ENCODE measurements at regions not wholly inside any gene's neighbourhood (a gene's known extent, or its start where the extent isn't known, plus 50 kb on each side); places are given as distances from the start of the nearest gene placed in this dataset.

GRCh38 chr4:58491620-58492019 lies 1381.4 kb upstream of the IGFBP7 start:
- Histone ChIP-seq H3K4me1 (ENCODE audit: control insufficient read depth, insufficient read depth, low read length) (no peaks in the 10 kb centered on the region), H3K4me2 (ENCODE audit: low read length) (no peak overlapping the region), H3K9me3 (replicated peaks; ENCODE audit: low read length) (no peaks in the 10 kb centered on the region), H3K27me3 (ENCODE audit: control insufficient read depth, insufficient read depth, low read length) (no peaks in the 10 kb centered on the region), H3K9ac (ENCODE audit: low read depth, low read length) (no peak overlapping the region), H3K36me3 (ENCODE audit: insufficient read depth, low read length) (no peaks in the 10 kb centered on the region), H3K4me3 (ENCODE audit: low read length) (no peak overlapping the region)

- Histone ChIP-seq H3K9me3 (replicated peaks; ENCODE audit: low read length) (no peaks in the 10 kb centered on the region), H3K36me3 (ENCODE audit: insufficient read depth, low read length) (no peaks in the 10 kb centered on the region), H3K27me3 (ENCODE audit: control insufficient read depth, insufficient read depth, low read length) (no peaks in the 10 kb centered on the region), H3K4me1 (ENCODE audit: control insufficient read depth, insufficient read depth, low read length) (no peaks in the 10 kb centered on the region), H3K4me3 (ENCODE audit: low read length) (no peak overlapping the region), H3K9ac (ENCODE audit: low read depth, low read length) (no peak overlapping the region), H3K4me2 (ENCODE audit: low read length) (no peak overlapping the region)
Measured at GRCh38 chr4:58477950-58478349, 1367.8 kb upstream of the IGFBP7 start.

GRCh38 chr4:58477513-58477912 lies 1367.3 kb upstream of the IGFBP7 start:
- H3K27me3 ChIP-seq (ENCODE audit: control insufficient read depth, insufficient read depth, low read length), result no peaks in the 10 kb centered on the region
- H3K4me2 ChIP-seq (ENCODE audit: low read length), result no peak overlapping the region
- H3K4me3 ChIP-seq (ENCODE audit: low read length), result no peak overlapping the region
- H3K36me3 ChIP-seq (ENCODE audit: insufficient read depth, low read length), result no peaks in the 10 kb centered on the region
- no peaks in the 10 kb centered on the region for H3K4me1 ChIP-seq (ENCODE audit: control insufficient read depth, insufficient read depth, low read length)
- H3K9me3 ChIP-seq (replicated peaks; ENCODE audit: low read length), result no peaks in the 10 kb centered on the region
- no peak overlapping the region for H3K9ac ChIP-seq (ENCODE audit: low read depth, low read length)

GRCh38 chr4:58475097-58475496 lies 1364.9 kb upstream of the IGFBP7 start:
- Histone ChIP-seq H3K9me3 (replicated peaks; ENCODE audit: low read length) (no peaks in the 10 kb centered on the region), H3K4me2 (ENCODE audit: low read length) (no peak overlapping the region), H3K4me1 (ENCODE audit: control insufficient read depth, insufficient read depth, low read length) (no peaks in the 10 kb centered on the region), H3K36me3 (ENCODE audit: insufficient read depth, low read length) (no peaks in the 10 kb centered on the region), H3K9ac (ENCODE audit: low read depth, low read length) (no peak overlapping the region), H3K4me3 (ENCODE audit: low read length) (no peak overlapping the region), H3K27me3 (ENCODE audit: control insufficient read depth, insufficient read depth, low read length) (no peaks in the 10 kb centered on the region)

- H3K9ac ChIP-seq (ENCODE audit: low read depth, low read length), result no peak overlapping the region
- H3K4me3 ChIP-seq (ENCODE audit: low read length), result no peak overlapping the region
- H3K4me2 ChIP-seq (ENCODE audit: low read length), result no peak overlapping the region
- no peaks in the 10 kb centered on the region for H3K27me3 ChIP-seq (ENCODE audit: control insufficient read depth, insufficient read depth, low read length)
- no peaks in the 10 kb centered on the region for H3K36me3 ChIP-seq (ENCODE audit: insufficient read depth, low read length)
- H3K4me1 ChIP-seq (ENCODE audit: control insufficient read depth, insufficient read depth, low read length), result no peaks in the 10 kb centered on the region
- no peaks in the 10 kb centered on the region for H3K9me3 ChIP-seq (replicated peaks; ENCODE audit: low read length)
Measured at GRCh38 chr4:58465031-58465430, 1354.8 kb upstream of the IGFBP7 start.

GRCh38 chr4:58456727-58457384 lies 1346.7 kb upstream of the IGFBP7 start:
- H3K4me2 ChIP-seq (ENCODE audit: low read length), result no peak overlapping the region
- no peak overlapping the region for H3K9ac ChIP-seq (ENCODE audit: low read depth, low read length)
- no peaks in the 10 kb centered on the region for H3K27me3 ChIP-seq (ENCODE audit: control insufficient read depth, insufficient read depth, low read length)
- no peaks in the 10 kb centered on the region for H3K4me1 ChIP-seq (ENCODE audit: control insufficient read depth, insufficient read depth, low read length)
- H3K9me3 ChIP-seq (replicated peaks; ENCODE audit: low read length), result no peaks in the 10 kb centered on the region
- no peak overlapping the region for H3K4me3 ChIP-seq (ENCODE audit: low read length)
- H3K36me3 ChIP-seq (ENCODE audit: insufficient read depth, low read length), result no peaks in the 10 kb centered on the region

- no peak overlapping the region for H3K9ac ChIP-seq (ENCODE audit: low read depth, low read length)
- H3K9me3 ChIP-seq (replicated peaks; ENCODE audit: low read length), result no peaks in the 10 kb centered on the region
- H3K36me3 ChIP-seq (ENCODE audit: insufficient read depth, low read length), result no peaks in the 10 kb centered on the region
- no peak overlapping the region for H3K4me2 ChIP-seq (ENCODE audit: low read length)
- H3K4me3 ChIP-seq (ENCODE audit: low read length), result no peak overlapping the region
- no peaks in the 10 kb centered on the region for H3K27me3 ChIP-seq (ENCODE audit: control insufficient read depth, insufficient read depth, low read length)
- H3K4me1 ChIP-seq (ENCODE audit: control insufficient read depth, insufficient read depth, low read length), result no peaks in the 10 kb centered on the region
Measured at GRCh38 chr4:58453956-58454355, 1343.8 kb upstream of the IGFBP7 start.

GRCh38 chr4:58451707-58452106 lies 1341.5 kb upstream of the IGFBP7 start:
- H3K27me3 ChIP-seq (ENCODE audit: control insufficient read depth, insufficient read depth, low read length), result no peaks in the 10 kb centered on the region
- no peaks in the 10 kb centered on the region for H3K4me1 ChIP-seq (ENCODE audit: control insufficient read depth, insufficient read depth, low read length)
- H3K4me2 ChIP-seq (ENCODE audit: low read length), result no peak overlapping the region
- H3K36me3 ChIP-seq (ENCODE audit: insufficient read depth, low read length), result no peaks in the 10 kb centered on the region
- no peaks in the 10 kb centered on the region for H3K9me3 ChIP-seq (replicated peaks; ENCODE audit: low read length)
- no peak overlapping the region for H3K4me3 ChIP-seq (ENCODE audit: low read length)
- H3K9ac ChIP-seq (ENCODE audit: low read depth, low read length), result no peak overlapping the region

- Histone ChIP-seq H3K4me1 (ENCODE audit: control insufficient read depth, insufficient read depth, low read length) (no peaks in the 10 kb centered on the region), H3K9me3 (replicated peaks; ENCODE audit: low read length) (no peaks in the 10 kb centered on the region), H3K36me3 (ENCODE audit: insufficient read depth, low read length) (no peaks in the 10 kb centered on the region), H3K9ac (ENCODE audit: low read depth, low read length) (no peak overlapping the region), H3K27me3 (ENCODE audit: control insufficient read depth, insufficient read depth, low read length) (no peaks in the 10 kb centered on the region), H3K4me2 (ENCODE audit: low read length) (no peak overlapping the region), H3K4me3 (ENCODE audit: low read length) (no peak overlapping the region)
Measured at GRCh38 chr4:58435871-58436270, 1325.7 kb upstream of the IGFBP7 start.

- H3K9me3 ChIP-seq (replicated peaks; ENCODE audit: low read length), result no peaks in the 10 kb centered on the region
- no peak overlapping the region for H3K9ac ChIP-seq (ENCODE audit: low read depth, low read length)
- no peak overlapping the region for H3K4me3 ChIP-seq (ENCODE audit: low read length)
- no peaks in the 10 kb centered on the region for H3K27me3 ChIP-seq (ENCODE audit: control insufficient read depth, insufficient read depth, low read length)
- no peak overlapping the region for H3K4me2 ChIP-seq (ENCODE audit: low read length)
- H3K4me1 ChIP-seq (ENCODE audit: control insufficient read depth, insufficient read depth, low read length), result no peaks in the 10 kb centered on the region
- H3K36me3 ChIP-seq (ENCODE audit: insufficient read depth, low read length), result no peaks in the 10 kb centered on the region
Measured at GRCh38 chr4:58413849-58414248, 1303.7 kb upstream of the IGFBP7 start.

GRCh38 chr4:58411904-58412303 lies 1301.7 kb upstream of the IGFBP7 start:
- Histone ChIP-seq H3K9ac (ENCODE audit: low read depth, low read length) (no peak overlapping the region), H3K4me3 (ENCODE audit: low read length) (no peak overlapping the region), H3K4me2 (ENCODE audit: low read length) (no peak overlapping the region), H3K4me1 (ENCODE audit: control insufficient read depth, insufficient read depth, low read length) (no peaks in the 10 kb centered on the region), H3K9me3 (replicated peaks; ENCODE audit: low read length) (no peaks in the 10 kb centered on the region), H3K27me3 (ENCODE audit: control insufficient read depth, insufficient read depth, low read length) (no peaks in the 10 kb centered on the region), H3K36me3 (ENCODE audit: insufficient read depth, low read length) (no peaks in the 10 kb centered on the region)

GRCh38 chr4:58406762-58407161 lies 1296.6 kb upstream of the IGFBP7 start:
- no peaks in the 10 kb centered on the region for H3K27me3 ChIP-seq (ENCODE audit: control insufficient read depth, insufficient read depth, low read length)
- H3K4me1 ChIP-seq (ENCODE audit: control insufficient read depth, insufficient read depth, low read length), result no peaks in the 10 kb centered on the region
- H3K9me3 ChIP-seq (replicated peaks; ENCODE audit: low read length), result no peaks in the 10 kb centered on the region
- no peaks in the 10 kb centered on the region for H3K36me3 ChIP-seq (ENCODE audit: insufficient read depth, low read length)
- H3K4me3 ChIP-seq (ENCODE audit: low read length), result no peak overlapping the region
- no peak overlapping the region for H3K9ac ChIP-seq (ENCODE audit: low read depth, low read length)
- H3K4me2 ChIP-seq (ENCODE audit: low read length), result no peak overlapping the region
